Endodermal cell (in vitro differentiated cells): ENCODE measurements at regions not wholly inside any gene's neighbourhood (a gene's known extent, or its start where the extent isn't known, plus 50 kb on each side); places are given as distances from the start of the nearest gene placed in this dataset.

Experiments
- DNase-seq: peaks from one replicate; pipeline ENCODE4 v3.0.0-alpha.2; 2017
- H3K27ac ChIP-seq: 2 replicates; pipeline ENCODE4 v1.5.1; 2013; ENCODE audit warnings: mild to moderate bottlenecking, low read depth, low read length, moderate library complexity
- H3K27me3 ChIP-seq: 2 replicates; pipeline ENCODE4 v1.6.1; 2013; ENCODE audit warnings: mild to moderate bottlenecking, low read length, moderate library complexity; ENCODE audit not compliant: insufficient read depth, control insufficient read depth, poor library complexity, severe bottlenecking
- H3K36me3 ChIP-seq: 2 replicates; pipeline ENCODE4 v1.7.0; 2013; ENCODE audit warnings: mild to moderate bottlenecking, low read length, moderate library complexity; ENCODE audit not compliant: control insufficient read depth, insufficient read depth
- H3K4me1 ChIP-seq: one replicate; pipeline ENCODE4 v1.7.0; 2013; ENCODE audit warnings: low read length; ENCODE audit not compliant: control insufficient read depth, insufficient read depth
- H3K4me3 ChIP-seq: 2 replicates; pipeline ENCODE4 v1.5.1; 2013; ENCODE audit warnings: mild to moderate bottlenecking, low read length, moderate library complexity
- H3K9ac ChIP-seq: 2 replicates; pipeline ENCODE4 v1.6.1; 2013; ENCODE audit warnings: mild to moderate bottlenecking, low read length, moderate library complexity; ENCODE audit not compliant: poor library complexity, severe bottlenecking; ENCODE audit errors: extremely low read depth
- H3K9me3 ChIP-seq: 2 replicates; pipeline ENCODE4 v1.6.1; 2013; ENCODE audit warnings: mild to moderate bottlenecking, low read length, moderate library complexity; ENCODE audit not compliant: control insufficient read depth
- H3K27ac Mint-ChIP-seq: 2 replicates; pipeline ENCODE4 v1.8.0; 2020; ENCODE audit warnings: mixed read lengths
- H3K27me3 Mint-ChIP-seq: 2 replicates; pipeline ENCODE4 v1.8.0; 2021; ENCODE audit warnings: mild to moderate bottlenecking, mixed read lengths; ENCODE audit not compliant: insufficient read depth
- H3K36me3 Mint-ChIP-seq: 2 replicates; pipeline ENCODE4 v1.8.0; 2020; ENCODE audit warnings: low read depth, mixed read lengths
- H3K4me1 Mint-ChIP-seq: 2 replicates; pipeline ENCODE4 v1.8.0; 2020; ENCODE audit warnings: mixed read lengths
- H3K4me3 Mint-ChIP-seq: 2 replicates; pipeline ENCODE4 v1.8.0; 2020; ENCODE audit warnings: mild to moderate bottlenecking, moderate library complexity, mixed read lengths
- H3K9me3 Mint-ChIP-seq: 2 replicates; pipeline ENCODE4 v1.8.0; 2020; ENCODE audit warnings: mild to moderate bottlenecking, mixed read lengths
- WGBS, 2 experiments: methylation state at CpG; one replicate each; pipeline versions ENCODE4 v1.1.5 to v1.1.7; 2013; ENCODE audit warnings: missing lambda C conversion rate in 2 of 2, mixed read lengths in 1 of 2; ENCODE audit not compliant: insufficient coverage in 1 of 2, insufficient read length in 1 of 2; 5-methylcytosine and 5-hydroxymethylcytosine counted together
- TF ChIP-seq, protein P1 (sequence below): fragments of 200-600 bp; sonication (generic); conservative IDR thresholded peaks from 2 replicates; pipeline ENCODE4 v1.5.0; 2021; ENCODE audit warnings: antibody characterized with exemption, mild to moderate bottlenecking

GRCh38 chr15:37480482-37480881, 380.1 kb upstream of the MEIS2 start:
- TF ChIP-seq, protein P1, sequence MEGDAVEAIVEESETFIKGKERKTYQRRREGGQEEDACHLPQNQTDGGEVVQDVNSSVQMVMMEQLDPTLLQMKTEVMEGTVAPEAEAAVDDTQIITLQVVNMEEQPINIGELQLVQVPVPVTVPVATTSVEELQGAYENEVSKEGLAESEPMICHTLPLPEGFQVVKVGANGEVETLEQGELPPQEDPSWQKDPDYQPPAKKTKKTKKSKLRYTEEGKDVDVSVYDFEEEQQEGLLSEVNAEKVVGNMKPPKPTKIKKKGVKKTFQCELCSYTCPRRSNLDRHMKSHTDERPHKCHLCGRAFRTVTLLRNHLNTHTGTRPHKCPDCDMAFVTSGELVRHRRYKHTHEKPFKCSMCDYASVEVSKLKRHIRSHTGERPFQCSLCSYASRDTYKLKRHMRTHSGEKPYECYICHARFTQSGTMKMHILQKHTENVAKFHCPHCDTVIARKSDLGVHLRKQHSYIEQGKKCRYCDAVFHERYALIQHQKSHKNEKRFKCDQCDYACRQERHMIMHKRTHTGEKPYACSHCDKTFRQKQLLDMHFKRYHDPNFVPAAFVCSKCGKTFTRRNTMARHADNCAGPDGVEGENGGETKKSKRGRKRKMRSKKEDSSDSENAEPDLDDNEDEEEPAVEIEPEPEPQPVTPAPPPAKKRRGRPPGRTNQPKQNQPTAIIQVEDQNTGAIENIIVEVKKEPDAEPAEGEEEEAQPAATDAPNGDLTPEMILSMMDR, result no peak
- H3K9me3 ChIP-seq, result no peaks in the 10 kb centered on the region
- H3K4me3 ChIP-seq, result no peak overlapping the region
- Mint-ChIP-seq H3K27me3 (no peaks in the 10 kb centered on the region), H3K9me3 (peaks cover 29% of the 10 kb centered on the region), H3K27ac (no peak overlapping the region), H3K4me1 (no peaks in the 10 kb centered on the region), H3K4me3 (no peak overlapping the region), H3K36me3 (peaks cover 7% of the 10 kb centered on the region)
- no peak for DNase-seq
- H3K4me1 ChIP-seq, result no peaks in the 10 kb centered on the region
- H3K27ac ChIP-seq, result no peak overlapping the region
- no peaks in the 10 kb centered on the region for H3K27me3 ChIP-seq
- no peak overlapping the region for H3K9ac ChIP-seq
- no peaks in the 10 kb centered on the region for H3K36me3 ChIP-seq
- 40 to 63% methylated on average over 2 to 3 of the region's 3 CpGs for WGBS, 2 experiments

DNA sequence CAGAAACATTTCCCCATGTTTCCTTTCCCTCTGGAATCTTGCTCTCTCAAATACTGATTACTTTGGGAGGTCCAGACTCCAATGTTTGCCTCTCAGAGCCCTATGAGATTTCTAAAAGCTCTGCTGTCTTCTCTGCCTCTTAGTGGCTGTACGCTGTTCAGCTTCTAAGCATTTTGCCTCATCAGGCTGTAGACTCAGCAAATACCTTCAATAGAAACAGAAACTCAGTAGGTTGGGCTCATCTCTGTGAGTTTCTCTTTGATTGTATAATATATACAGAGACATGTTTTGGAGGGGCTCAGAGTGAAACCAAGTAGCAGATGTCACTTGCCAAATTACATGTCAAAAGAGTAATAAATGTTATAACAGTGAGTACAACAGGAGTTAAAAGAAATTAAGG, 380.8 kb upstream of the MEIS2 start:
- H3K4me1 Mint-ChIP-seq, result no peaks in the 10 kb centered on the region
- Histone ChIP-seq H3K36me3 (no peaks in the 10 kb centered on the region), H3K9me3 (no peaks in the 10 kb centered on the region), H3K4me1 (no peaks in the 10 kb centered on the region), H3K27ac (no peak overlapping the region), H3K9ac (no peak overlapping the region), H3K4me3 (no peak overlapping the region), H3K27me3 (no peaks in the 10 kb centered on the region)
- H3K27me3 Mint-ChIP-seq, result no peaks in the 10 kb centered on the region
- peaks cover 7% of the 10 kb centered on the region for H3K36me3 Mint-ChIP-seq
- 89 to 100% methylated on average over 1 of the region's 1 CpG for WGBS, 2 experiments
- no peak for DNase-seq
- H3K27ac Mint-ChIP-seq, result no peak overlapping the region
- H3K4me3 Mint-ChIP-seq, result no peak overlapping the region
- peaks cover 35% of the 10 kb centered on the region for H3K9me3 Mint-ChIP-seq
- TF ChIP-seq, protein P1, result no peak

GRCh38 chr15:37483779-37484178, 383.4 kb upstream of the MEIS2 start:
- H3K9me3 ChIP-seq, result no peaks in the 10 kb centered on the region
- peaks cover 32% of the 10 kb centered on the region for H3K9me3 Mint-ChIP-seq
- no peaks in the 10 kb centered on the region for H3K27me3 ChIP-seq
- H3K27me3 Mint-ChIP-seq, result no peaks in the 10 kb centered on the region
- H3K9ac ChIP-seq, result no peak overlapping the region
- H3K4me1 Mint-ChIP-seq, result no peaks in the 10 kb centered on the region
- no peak overlapping the region for H3K4me3 ChIP-seq
- no peak overlapping the region for H3K27ac ChIP-seq
- no peak for DNase-seq
- no peak overlapping the region for H3K27ac Mint-ChIP-seq
- peaks cover 7% of the 10 kb centered on the region for H3K36me3 Mint-ChIP-seq
- no peaks in the 10 kb centered on the region for H3K36me3 ChIP-seq
- no peak overlapping the region for H3K4me3 Mint-ChIP-seq
- H3K4me1 ChIP-seq, result no peaks in the 10 kb centered on the region
- WGBS, 2 experiments, result 88% methylated on average over 6 of the region's 6 CpGs
- TF ChIP-seq, protein P1, result no peak
